Muscle layer of duodenum (tissue), 2 donors: ENCODE measurements at regions not wholly inside any gene's neighbourhood (a gene's known extent, or its start where the extent isn't known, plus 50 kb on each side); places are given as distances from the start of the nearest gene placed in this dataset.

Experiments used
- H3K27ac ChIP-seq: one replicate; pipeline ENCODE4 v1.7.0; 2013; ENCODE audit warnings: mild to moderate bottlenecking, low read length
- H3K27me3 ChIP-seq: one replicate; pipeline ENCODE4 v1.7.0; 2013; ENCODE audit warnings: low read depth, mild to moderate bottlenecking, control low read depth, low read length
- H3K36me3 ChIP-seq, 2 donors: one replicate each; pipeline ENCODE4 v1.7.0; 2013; ENCODE audit warnings: low read length in 2 of 2, control low read depth in 1 of 2, mild to moderate bottlenecking in 1 of 2; ENCODE audit not compliant: insufficient read depth in 2 of 2, control insufficient read depth in 1 of 2
- H3K4me1 ChIP-seq, 2 donors: one replicate each; pipeline ENCODE4 v1.7.0; 2013; ENCODE audit warnings: low read length in 2 of 2, mild to moderate bottlenecking in 2 of 2, control low read depth in 1 of 2, moderate library complexity in 1 of 2; ENCODE audit not compliant: insufficient read depth in 2 of 2, control insufficient read depth in 1 of 2
- H3K4me3 ChIP-seq, 2 donors: one replicate each; pipeline ENCODE4 v1.7.0; 2013; ENCODE audit warnings: low read length in 2 of 2, low read depth in 1 of 2, mild to moderate bottlenecking in 1 of 2
- H3K9me3 ChIP-seq, 2 donors: one replicate each; pipeline ENCODE4 v1.7.0; 2013; ENCODE audit warnings: low read length in 2 of 2, control low read depth in 1 of 2, mild to moderate bottlenecking in 1 of 2; ENCODE audit not compliant: control insufficient read depth in 1 of 2
- donor health status: healthy.

DNA sequence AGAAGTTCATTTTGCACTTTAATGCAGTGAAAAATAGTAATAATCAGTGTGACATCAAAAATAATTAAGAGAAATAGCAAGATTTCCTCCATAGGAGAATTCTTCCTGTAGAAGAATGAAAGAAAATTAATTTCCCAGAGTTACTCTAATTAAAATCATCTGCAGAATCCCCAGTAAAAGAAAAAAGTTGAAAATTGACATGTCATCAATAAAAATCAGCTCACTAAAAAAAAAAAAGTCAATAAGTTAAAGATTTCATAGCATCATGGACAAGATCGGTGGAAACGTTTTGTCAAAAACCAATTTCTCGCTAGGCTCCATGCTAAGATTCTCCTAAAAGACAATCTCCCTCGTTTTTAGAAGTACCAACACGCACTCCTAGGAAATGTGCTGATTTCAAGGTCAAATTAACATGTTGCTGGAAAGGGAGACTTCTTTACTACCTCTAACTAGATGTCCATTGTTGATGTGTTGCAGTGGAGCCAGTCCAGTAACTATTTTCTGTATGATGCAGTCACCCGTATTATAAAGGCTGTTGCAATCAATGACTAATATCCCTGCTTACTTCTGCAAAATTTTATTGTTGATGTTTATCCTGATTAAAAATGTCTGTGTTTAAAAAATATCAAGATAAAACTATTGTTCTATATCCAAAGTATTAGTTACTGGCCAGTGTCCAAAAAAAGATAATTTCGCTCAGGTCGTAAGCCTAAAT, 591.9 kb upstream of the MGMT start:
- no peaks in the 10 kb centered on the region for H3K4me1 ChIP-seq
- no peak overlapping the region for H3K27ac ChIP-seq

DNA sequence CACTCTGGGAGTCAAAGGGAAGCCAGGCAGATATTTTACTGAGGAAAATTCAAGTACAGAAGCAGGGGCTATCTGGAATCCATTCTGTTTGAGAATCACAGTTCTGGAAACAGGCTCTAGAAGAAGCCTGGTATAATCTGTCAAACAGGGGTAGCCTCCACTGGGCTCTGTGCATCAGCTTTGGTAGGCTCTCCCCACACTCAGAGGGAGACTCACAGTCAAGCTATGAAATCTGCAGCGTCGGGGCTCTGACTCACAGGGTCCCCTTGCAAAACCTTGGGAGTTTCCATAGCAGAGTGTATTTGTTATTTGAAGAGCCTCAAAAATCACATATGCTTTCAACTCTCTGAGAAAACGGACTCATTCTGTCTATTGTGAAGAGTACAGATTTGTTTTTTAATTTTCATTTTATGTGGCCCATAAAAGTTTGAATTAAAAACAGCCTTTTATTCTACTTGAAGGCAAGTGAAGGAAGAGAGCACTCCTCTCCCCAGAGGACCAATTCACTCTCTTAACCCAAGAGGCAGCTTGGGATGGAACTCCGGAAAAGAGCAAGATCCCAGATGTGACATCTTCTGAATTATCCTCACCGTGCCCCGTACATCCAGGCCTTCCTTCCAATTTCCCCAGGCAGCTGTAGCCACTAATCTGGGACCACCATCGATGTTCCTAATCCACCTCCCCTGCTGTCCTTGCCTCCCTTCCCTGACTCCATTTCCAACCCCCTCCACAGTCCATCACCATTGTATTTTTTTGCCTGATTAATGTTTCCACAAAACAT, 590.9 kb upstream of the MGMT start:
- H3K27me3 ChIP-seq: no peaks in the 10 kb centered on the region
- no peaks in the 10 kb centered on the region for H3K9me3 ChIP-seq
- H3K4me1 ChIP-seq: no peaks in the 10 kb centered on the region
- H3K4me3 ChIP-seq: no peak overlapping the region
- no peak overlapping the region for H3K27ac ChIP-seq
- no peaks in the 10 kb centered on the region for H3K36me3 ChIP-seq

More for the DNA sequence above, 591.9 kb upstream of the MGMT start:
- Histone ChIP-seq H3K4me3 (no peak overlapping the region), H3K9me3 (no peaks in the 10 kb centered on the region), H3K36me3 (no peaks in the 10 kb centered on the region), H3K27me3 (no peaks in the 10 kb centered on the region)

DNA sequence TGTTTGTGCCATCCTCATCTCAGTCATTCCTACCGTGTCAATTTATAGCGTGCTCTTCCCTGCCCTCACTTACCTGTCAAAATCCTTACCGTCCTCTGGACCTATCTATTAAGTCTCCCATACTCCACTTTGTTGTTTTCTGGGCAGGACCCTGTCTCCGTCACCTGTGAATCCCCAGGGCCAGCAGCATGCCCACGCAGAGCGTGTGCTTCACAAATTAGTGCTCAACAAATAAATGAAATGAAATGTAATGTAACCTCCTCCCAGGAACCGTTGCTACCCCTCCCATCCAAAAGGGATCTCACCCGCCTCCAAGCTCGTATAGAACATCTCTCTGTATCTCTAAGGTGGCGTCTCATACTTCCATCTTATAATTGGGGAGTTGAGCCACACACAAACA, 589.9 kb upstream of the MGMT start:
- no peaks in the 10 kb centered on the region for H3K36me3 ChIP-seq
- no peaks in the 10 kb centered on the region for H3K9me3 ChIP-seq
- no peaks in the 10 kb centered on the region for H3K27me3 ChIP-seq
- no peak overlapping the region for H3K4me3 ChIP-seq
- no peak overlapping the region for H3K27ac ChIP-seq
- H3K4me1 ChIP-seq: no peaks in the 10 kb centered on the region

DNA sequence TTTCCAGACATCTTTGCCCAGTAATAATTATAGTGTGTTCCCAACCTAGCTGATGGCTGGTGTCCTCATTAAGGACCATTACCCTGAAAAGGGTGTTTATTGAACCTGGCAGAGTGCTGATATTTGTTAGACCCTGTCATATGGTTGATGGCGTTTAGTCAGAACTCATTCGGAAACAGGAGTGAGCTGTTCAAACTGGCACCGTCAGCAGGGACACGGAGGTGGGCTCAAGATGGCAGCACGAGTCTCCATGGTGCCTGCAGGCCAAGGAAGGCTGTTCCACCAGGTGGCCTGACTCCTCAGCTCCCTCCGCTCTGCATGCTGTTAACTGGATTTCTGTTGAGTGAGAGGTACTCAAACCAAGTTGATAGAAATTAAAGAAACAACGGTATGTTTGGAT, 589.1 kb upstream of the MGMT start:
- Histone ChIP-seq H3K4me1 (no peaks in the 10 kb centered on the region), H3K27ac (no peak overlapping the region), H3K9me3 (no peaks in the 10 kb centered on the region), H3K36me3 (no peaks in the 10 kb centered on the region), H3K27me3 (no peaks in the 10 kb centered on the region), H3K4me3 (no peak overlapping the region)

DNA sequence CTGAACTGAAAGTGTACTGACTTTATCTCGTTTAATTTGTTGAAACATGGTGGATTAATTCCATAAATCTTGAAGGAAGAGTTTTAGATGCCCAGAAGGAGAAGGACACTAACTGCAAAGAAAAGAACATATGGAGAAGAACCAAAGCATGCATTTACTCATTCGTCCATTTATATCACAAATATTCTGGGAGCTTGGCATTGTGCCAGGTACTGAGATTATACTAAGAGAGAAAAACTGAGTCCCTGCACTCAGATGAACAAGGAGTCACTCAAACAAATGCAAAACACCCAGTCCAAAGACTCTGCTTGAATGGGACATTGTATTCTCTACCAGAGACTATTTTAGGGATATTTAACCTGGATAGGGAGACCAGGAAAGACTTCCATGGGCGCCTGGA, 588.0 kb upstream of the MGMT start:
- H3K4me1 ChIP-seq: no peaks in the 10 kb centered on the region
- no peak overlapping the region for H3K27ac ChIP-seq
- H3K4me3 ChIP-seq: no peak overlapping the region
- H3K27me3 ChIP-seq: no peaks in the 10 kb centered on the region
- H3K9me3 ChIP-seq: no peaks in the 10 kb centered on the region
- H3K36me3 ChIP-seq: no peaks in the 10 kb centered on the region

DNA sequence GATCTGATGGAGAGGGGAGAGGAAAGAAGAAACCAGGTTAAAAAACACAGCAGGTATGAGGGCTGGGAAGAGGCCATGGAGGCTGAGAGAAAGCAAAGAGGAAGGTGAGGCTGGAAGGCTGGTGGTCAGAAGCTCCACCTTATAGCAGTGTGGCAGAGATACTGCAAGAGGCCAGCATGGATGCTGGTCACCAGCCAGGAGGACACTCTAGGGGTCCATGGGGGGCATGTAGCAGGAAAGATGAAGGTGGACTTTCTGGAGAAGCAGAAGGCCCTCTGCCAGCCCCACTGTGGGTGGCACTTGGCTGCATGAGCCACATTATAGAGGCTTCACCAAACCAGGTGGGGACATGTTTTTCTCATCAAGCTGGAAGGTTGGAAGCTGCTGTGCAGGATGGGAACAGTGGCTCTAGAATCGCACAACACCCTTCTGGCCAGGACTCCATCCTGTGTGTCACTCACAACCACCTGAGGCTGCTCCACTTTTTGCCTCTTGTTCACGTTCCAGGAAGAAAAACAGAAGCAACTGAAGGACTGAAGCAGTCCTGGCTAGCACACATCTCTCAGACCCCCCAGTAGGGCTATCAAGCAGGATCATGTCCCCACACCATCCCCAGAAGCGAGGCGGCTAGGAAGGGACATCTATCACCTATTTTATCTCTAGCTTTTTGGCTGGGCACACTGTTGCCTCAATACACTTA, 587.5 kb upstream of the MGMT start:
- H3K4me3 ChIP-seq: no peak overlapping the region
- no peak overlapping the region for H3K27ac ChIP-seq
- H3K27me3 ChIP-seq: no peaks in the 10 kb centered on the region
- H3K36me3 ChIP-seq: no peaks in the 10 kb centered on the region
- H3K4me1 ChIP-seq: no peaks in the 10 kb centered on the region
- H3K9me3 ChIP-seq: no peaks in the 10 kb centered on the region

DNA sequence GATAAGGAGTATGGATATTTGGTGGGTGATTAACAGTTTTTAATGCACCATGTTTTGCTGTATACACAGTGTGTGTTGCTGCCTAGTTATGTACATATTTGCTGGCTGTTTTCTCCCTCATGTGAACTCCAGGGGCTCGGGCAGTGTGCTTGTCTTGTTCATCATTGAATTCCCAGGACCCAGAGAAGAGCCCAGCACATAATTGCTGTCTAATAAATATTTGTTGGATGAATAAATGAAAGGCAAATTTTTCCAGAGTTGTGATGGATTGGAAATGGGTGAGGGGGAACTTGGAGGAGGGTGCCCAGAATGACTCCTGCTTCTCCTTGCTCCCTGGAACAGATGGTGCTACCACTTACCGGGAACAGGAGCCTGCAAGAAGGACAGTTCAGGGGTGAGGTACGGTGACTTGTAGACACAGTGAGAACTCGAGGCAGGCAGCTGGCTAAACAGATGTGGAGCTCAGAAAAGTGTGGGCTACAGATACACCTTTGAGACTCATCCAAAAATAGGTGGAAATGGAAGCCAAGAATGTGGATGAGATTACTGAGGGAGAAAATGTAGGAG, 586.8 kb upstream of the MGMT start:
- H3K4me1 ChIP-seq: no peaks in the 10 kb centered on the region
- H3K36me3 ChIP-seq: no peaks in the 10 kb centered on the region
- H3K27ac ChIP-seq: no peak overlapping the region
- no peak overlapping the region for H3K4me3 ChIP-seq
- no peaks in the 10 kb centered on the region for H3K9me3 ChIP-seq
- H3K27me3 ChIP-seq: no peaks in the 10 kb centered on the region

DNA sequence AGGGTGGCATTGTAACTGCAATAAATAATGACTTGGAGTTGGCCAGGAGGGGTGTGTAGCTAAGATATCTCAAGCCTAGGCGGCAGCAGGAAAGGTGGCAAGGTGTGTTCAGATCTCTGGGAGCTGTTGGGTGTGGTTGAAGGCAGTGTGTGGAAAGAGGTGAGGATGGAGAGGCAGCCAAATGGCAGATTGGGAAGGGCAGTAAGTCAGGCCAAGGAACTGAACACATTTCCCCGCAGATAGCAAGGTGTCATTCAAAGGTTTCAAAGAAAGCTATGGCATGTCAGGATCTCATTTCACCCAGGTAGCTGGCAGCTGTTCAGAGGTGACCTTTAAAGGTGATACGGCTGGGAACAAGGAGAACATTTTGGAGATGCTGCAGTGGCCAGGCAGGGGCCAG, 586.0 kb upstream of the MGMT start:
- Histone ChIP-seq H3K27ac (no peak overlapping the region), H3K4me3 (no peak overlapping the region), H3K36me3 (no peaks in the 10 kb centered on the region), H3K27me3 (no peaks in the 10 kb centered on the region), H3K9me3 (no peaks in the 10 kb centered on the region), H3K4me1 (no peaks in the 10 kb centered on the region)

DNA sequence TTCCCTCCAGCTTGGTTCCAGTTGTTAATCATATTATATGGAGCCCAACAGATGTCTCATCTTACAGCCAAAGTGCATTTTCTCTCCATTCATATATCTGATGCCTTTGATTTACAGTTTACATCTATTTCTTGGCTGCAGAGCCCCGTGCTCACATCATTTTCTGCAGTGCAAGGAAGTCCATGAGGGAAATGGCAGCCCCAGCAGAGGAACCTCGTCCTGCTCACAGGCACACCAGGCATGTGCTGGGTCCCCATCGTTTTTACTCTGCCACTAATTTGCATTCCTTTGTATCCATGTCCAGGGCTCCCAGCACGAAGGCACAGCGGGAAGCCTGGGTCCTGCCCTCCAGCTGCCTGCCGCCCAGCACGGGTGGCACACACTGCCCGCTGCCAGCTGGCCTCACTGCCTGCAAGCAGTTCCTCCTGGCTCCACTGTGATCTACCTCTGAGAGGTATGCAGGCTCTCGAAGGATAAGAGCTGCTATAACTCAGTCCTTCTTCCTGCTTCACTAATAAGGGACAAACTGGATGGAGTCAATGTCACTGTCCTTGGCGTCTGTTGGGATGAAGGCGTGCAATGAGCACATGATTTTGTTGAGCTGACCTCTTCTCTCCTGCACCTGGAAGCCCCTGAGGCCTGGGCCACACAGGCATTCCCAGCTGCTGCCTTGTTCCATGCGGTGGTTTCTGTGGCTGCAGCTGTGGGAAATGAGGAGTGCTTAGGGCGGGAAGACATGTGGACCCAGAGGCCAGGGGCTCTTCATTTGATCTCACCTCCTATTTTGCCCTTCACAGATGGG, 583.6 kb upstream of the MGMT start:
- H3K27ac ChIP-seq: no peak overlapping the region
- no peaks in the 10 kb centered on the region for H3K4me1 ChIP-seq
- H3K36me3 ChIP-seq: no peaks in the 10 kb centered on the region
- H3K27me3 ChIP-seq: no peaks in the 10 kb centered on the region
- no peaks in the 10 kb centered on the region for H3K9me3 ChIP-seq
- no peak overlapping the region for H3K4me3 ChIP-seq

DNA sequence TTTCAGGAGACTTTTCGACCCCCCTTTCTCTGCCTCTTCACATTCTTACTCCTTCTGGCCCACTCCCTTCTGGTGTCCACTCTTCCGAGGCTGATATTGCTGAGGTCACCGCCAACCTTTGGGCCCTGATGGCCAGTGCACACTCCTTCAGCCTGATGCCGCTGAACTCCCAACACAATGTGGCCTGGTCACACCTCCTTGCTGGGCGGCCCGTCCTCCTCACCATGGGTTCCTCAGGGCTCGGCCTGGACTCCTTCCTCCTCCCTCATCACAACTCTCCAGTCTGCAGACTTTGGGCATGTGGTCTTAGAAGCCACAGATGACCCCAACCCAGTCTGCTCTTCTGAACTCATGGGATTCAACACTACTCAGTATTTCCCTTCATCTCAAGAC, 583.0 kb upstream of the MGMT start:
- no peak overlapping the region for H3K27ac ChIP-seq
- no peaks in the 10 kb centered on the region for H3K27me3 ChIP-seq
- H3K36me3 ChIP-seq: no peaks in the 10 kb centered on the region
- H3K4me3 ChIP-seq: no peak overlapping the region
- H3K4me1 ChIP-seq: no peaks in the 10 kb centered on the region
- no peaks in the 10 kb centered on the region for H3K9me3 ChIP-seq
